H9 (cell line): ENCODE measurements at regions not wholly inside any gene's neighbourhood (a gene's known extent, or its start where the extent isn't known, plus 50 kb on each side); places are given as distances from the start of the nearest gene placed in this dataset.

Experiments
- DNase-seq: peaks from one replicate; pipeline ENCODE4 v3.0.0-alpha.2; 2017
- H2AFZ ChIP-seq: one replicate; pipeline ENCODE4 v1.6.1; 2013; ENCODE audit warnings: mild to moderate bottlenecking, low read length, control low read depth, moderate library complexity
- H2AK5ac ChIP-seq: 2 replicates; pipeline ENCODE4 v1.6.1; 2013; ENCODE audit warnings: low read length, control low read depth, mixed read lengths; ENCODE audit not compliant: insufficient read length
- H2BK120ac ChIP-seq: one replicate; pipeline ENCODE4 v1.6.1; 2013; ENCODE audit warnings: low read depth, mild to moderate bottlenecking, low read length, control low read depth, inconsistent platforms; ENCODE audit not compliant: poor library complexity, severe bottlenecking
- H2BK12ac ChIP-seq: 2 replicates; pipeline ENCODE4 v1.6.1; 2013; ENCODE audit warnings: low read length, control low read depth, mixed read lengths, low read depth; ENCODE audit not compliant: insufficient read length
- H2BK15ac ChIP-seq: 2 replicates; pipeline ENCODE4 v1.6.1; 2013; ENCODE audit warnings: low read depth, low read length, control low read depth
- H2BK20ac ChIP-seq: one replicate; pipeline ENCODE4 v1.6.1; 2013; ENCODE audit warnings: low read depth, mild to moderate bottlenecking, low read length, control low read depth, inconsistent platforms; ENCODE audit not compliant: poor library complexity, severe bottlenecking
- H2BK5ac ChIP-seq: 2 replicates; pipeline ENCODE4 v1.6.1; 2013; ENCODE audit warnings: low read length, control low read depth, mixed read lengths; ENCODE audit not compliant: insufficient read length
- H3K14ac ChIP-seq: 2 replicates; pipeline ENCODE4 v1.6.1; 2013; ENCODE audit warnings: low read length, control low read depth; ENCODE audit not compliant: insufficient read depth
- H3K18ac ChIP-seq: 2 replicates; pipeline ENCODE4 v1.6.1; 2013; ENCODE audit warnings: low read depth, mild to moderate bottlenecking, mixed read lengths, low read length, control low read depth; ENCODE audit not compliant: insufficient read length
- H3K23ac ChIP-seq: 2 replicates; pipeline ENCODE4 v1.6.1; 2013; ENCODE audit warnings: low read length, control low read depth, mixed read lengths, low read depth; ENCODE audit not compliant: insufficient read length
- H3K23me2 ChIP-seq: 2 replicates; pipeline ENCODE4 v1.6.1; 2013; ENCODE audit warnings: low read depth, mild to moderate bottlenecking, mixed read lengths, low read length, control low read depth; ENCODE audit not compliant: insufficient read length, poor library complexity, severe bottlenecking
- H3K27ac ChIP-seq: 2 replicates; pipeline ENCODE4 v1.5.1; 2013; ENCODE audit warnings: low read length, control low read depth, mixed read lengths, low read depth; ENCODE audit not compliant: insufficient read length
- H3K27me3 ChIP-seq: 2 replicates; pipeline ENCODE4 v1.6.1; 2013; ENCODE audit warnings: low read length, control low read depth, inconsistent platforms; ENCODE audit not compliant: insufficient read depth
- H3K4ac ChIP-seq: 2 replicates; pipeline ENCODE4 v1.6.1; 2013; ENCODE audit warnings: low read depth, mild to moderate bottlenecking, control low read depth, inconsistent platforms, low read length, moderate library complexity
- H3K4me1 ChIP-seq: 2 replicates; pipeline ENCODE4 v1.6.1; 2013; ENCODE audit warnings: low read length, control low read depth, inconsistent platforms; ENCODE audit not compliant: insufficient read depth
- H3K4me2 ChIP-seq: 2 replicates; pipeline ENCODE4 v1.6.1; 2013; ENCODE audit warnings: low read length, control low read depth, mixed read lengths; ENCODE audit not compliant: insufficient read length, insufficient read depth
- H3K56ac ChIP-seq: 2 replicates; pipeline ENCODE4 v1.6.1; 2013; ENCODE audit warnings: low read depth, mild to moderate bottlenecking, mixed read lengths, low read length, control low read depth; ENCODE audit not compliant: insufficient read length
- H3K79me1 ChIP-seq: 2 replicates; pipeline ENCODE4 v1.6.1; 2013; ENCODE audit warnings: low read depth, mild to moderate bottlenecking, moderate library complexity, low read length, control low read depth, inconsistent platforms; ENCODE audit not compliant: insufficient read depth, poor library complexity, severe bottlenecking
- H3K79me2 ChIP-seq: 2 replicates; pipeline ENCODE4 v1.6.1; 2013; ENCODE audit warnings: low read length, control low read depth, inconsistent platforms; ENCODE audit not compliant: insufficient read depth
- H3K9ac ChIP-seq: 2 replicates; pipeline ENCODE4 v1.6.1; 2013; ENCODE audit warnings: low read length, control low read depth, mixed read lengths; ENCODE audit not compliant: insufficient read length; ENCODE audit errors: extremely low read depth
- H3K9me3 ChIP-seq: one replicate; pipeline ENCODE4 v1.6.1; 2013; ENCODE audit warnings: low read depth, low read length, inconsistent platforms; ENCODE audit not compliant: control insufficient read depth
- H3T11ph ChIP-seq: one replicate; pipeline ENCODE4 v1.6.1; 2013; ENCODE audit warnings: mild to moderate bottlenecking, low read length, control low read depth, inconsistent platforms
- H4K20me1 ChIP-seq: one replicate; pipeline ENCODE4 v1.6.1; 2013; ENCODE audit not compliant: control insufficient read depth, insufficient read length, insufficient read depth
- H4K5ac ChIP-seq: 2 replicates; pipeline ENCODE4 v1.6.1; 2013; ENCODE audit warnings: low read depth, mild to moderate bottlenecking, mixed read lengths, low read length, control low read depth; ENCODE audit not compliant: insufficient read length
- H4K8ac ChIP-seq: replicated peaks from 2 replicates; pipeline ENCODE4 v1.6.1; 2013; ENCODE audit warnings: low read length, control low read depth, mixed read lengths, low read depth; ENCODE audit not compliant: insufficient read length
- H4K91ac ChIP-seq: 2 replicates; pipeline ENCODE4 v1.6.1; 2013; ENCODE audit warnings: low read depth, mild to moderate bottlenecking, moderate library complexity, mixed read lengths, low read length, control low read depth; ENCODE audit not compliant: insufficient read length
- H3K27ac Mint-ChIP-seq, 3 experiments: 2 replicates in 2 of 3; 3 replicates in 1 of 3; pipeline ENCODE4 v1.8.0; 2020 to 2021; ENCODE audit warnings: mixed read lengths in 3 of 3, mild to moderate bottlenecking in 1 of 3, moderate library complexity in 1 of 3
- H3K27me3 Mint-ChIP-seq: 2 replicates; pipeline ENCODE4 v1.8.0; 2021; ENCODE audit warnings: low read depth, mild to moderate bottlenecking, moderate library complexity, mixed read lengths
- H3K36me3 Mint-ChIP-seq, 3 experiments: 2 replicates in 2 of 3; 3 replicates in 1 of 3; pipeline ENCODE4 v1.8.0; 2020 to 2021; ENCODE audit warnings: low read depth in 3 of 3, mixed read lengths in 3 of 3; ENCODE audit not compliant: insufficient read depth in 1 of 3
- H3K4me1 Mint-ChIP-seq, 2 experiments: 2 replicates each; pipeline ENCODE4 v1.8.0; 2020; ENCODE audit warnings: mixed read lengths in 2 of 2
- H3K4me3 Mint-ChIP-seq, 2 experiments: 2 replicates in 1 of 2; 3 replicates in 1 of 2; pipeline ENCODE4 v1.8.0; 2020 to 2021; ENCODE audit warnings: mild to moderate bottlenecking in 2 of 2, mixed read lengths in 2 of 2, moderate library complexity in 1 of 2
- H3K9me3 Mint-ChIP-seq, 2 experiments: 2 replicates in 1 of 2; 3 replicates in 1 of 2; pipeline ENCODE4 v1.8.0; 2020; ENCODE audit warnings: mild to moderate bottlenecking in 2 of 2, mixed read lengths in 2 of 2, moderate library complexity in 1 of 2
- WGBS: extraction: QIAGEN DNeasy Blood & Tissue Kit; methylation state at CpG from one replicate; pipeline ENCODE4 v1.1.7; 2013; ENCODE audit warnings: missing lambda C conversion rate, low lambda C conversion rate, mixed read lengths; ENCODE audit not compliant: insufficient read length; ENCODE audit errors: extremely low coverage; 5-methylcytosine and 5-hydroxymethylcytosine counted together
- TF ChIP-seq, protein P1 (sequence below): fragments of 200-600 bp; sonication (generic); conservative IDR thresholded peaks from 3 replicates; pipeline ENCODE4 v1.8.0; 2021; ENCODE audit warnings: antibody characterized with exemption, mild to moderate bottlenecking

DNA sequence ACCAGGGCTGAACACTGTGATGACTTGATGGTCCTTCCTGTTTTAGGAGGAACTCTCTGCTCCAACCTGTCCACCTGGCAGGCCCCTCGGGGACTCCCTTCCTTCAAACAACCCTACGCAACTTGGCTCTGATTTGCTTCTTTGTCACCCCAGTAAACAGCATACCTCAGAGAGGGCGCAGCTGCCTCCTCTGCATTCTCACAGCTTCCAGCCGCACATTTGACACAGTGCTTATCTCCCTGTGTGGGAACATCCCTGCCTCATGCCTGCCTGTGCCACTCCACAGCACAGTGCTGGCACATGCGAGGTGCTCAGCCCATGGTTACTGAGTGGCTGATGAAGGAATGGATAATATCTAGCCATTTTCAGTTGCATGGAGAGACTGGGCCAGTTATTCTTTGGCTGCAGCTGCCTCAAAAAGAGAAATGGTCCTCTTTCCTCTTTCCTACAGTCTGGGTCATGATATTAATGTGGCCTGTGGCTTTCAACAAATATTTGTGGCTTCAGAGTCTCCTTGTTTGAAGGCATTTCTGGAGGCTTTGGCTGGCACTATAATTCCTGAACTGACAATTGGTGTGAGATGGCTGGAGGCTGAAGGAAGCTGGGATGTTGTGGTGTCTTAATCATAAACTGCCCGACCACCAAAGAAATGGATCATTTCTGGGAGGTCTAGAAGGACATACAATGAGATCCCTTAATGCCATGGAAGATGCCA lies 77.9 kb downstream of the TENT5C start:
- no peak for DNase-seq
- Histone ChIP-seq H3K9ac (no peak overlapping the region), H3K79me2 (no peaks in the 10 kb centered on the region), H3K14ac (no peak overlapping the region), H3K4ac (no peak overlapping the region), H4K5ac (no peak overlapping the region), H3K9me3 (no peaks in the 10 kb centered on the region), H2AFZ (no peak overlapping the region), H2BK20ac (no peak overlapping the region), H3K18ac (no peak overlapping the region), H3K79me1 (no peaks in the 10 kb centered on the region), H3K4me1 (no peaks in the 10 kb centered on the region), H3K23ac (no peak overlapping the region), H3K4me2 (no peak overlapping the region), H2BK12ac (no peak overlapping the region), H3K27me3 (no peaks in the 10 kb centered on the region), H2BK15ac (no peak overlapping the region), H2BK120ac (no peak overlapping the region), H2AK5ac (no peak overlapping the region), H2BK5ac (no peak overlapping the region), H4K91ac (no peak overlapping the region), H3K27ac (no peak overlapping the region), H3K56ac (no peak overlapping the region), H3K23me2 (no peaks in the 10 kb centered on the region), H4K8ac (no peak overlapping the region), H4K20me1 (no peaks in the 10 kb centered on the region), H3T11ph (no peak overlapping the region)
- Mint-ChIP-seq H3K27me3 (no peaks in the 10 kb centered on the region), H3K4me3 (no peak overlapping the region), H3K4me1 (peaks cover 5 to 8% of the 10 kb centered on the region in 2 experiments), H3K36me3 (no peaks in the 10 kb centered on the region), H3K9me3 (no peaks in the 10 kb centered on the region), H3K27ac (no peak overlapping the region)
- no CpG with 5 or more reads among the region's 6 CpGs for WGBS
- TF ChIP-seq, protein P1, sequence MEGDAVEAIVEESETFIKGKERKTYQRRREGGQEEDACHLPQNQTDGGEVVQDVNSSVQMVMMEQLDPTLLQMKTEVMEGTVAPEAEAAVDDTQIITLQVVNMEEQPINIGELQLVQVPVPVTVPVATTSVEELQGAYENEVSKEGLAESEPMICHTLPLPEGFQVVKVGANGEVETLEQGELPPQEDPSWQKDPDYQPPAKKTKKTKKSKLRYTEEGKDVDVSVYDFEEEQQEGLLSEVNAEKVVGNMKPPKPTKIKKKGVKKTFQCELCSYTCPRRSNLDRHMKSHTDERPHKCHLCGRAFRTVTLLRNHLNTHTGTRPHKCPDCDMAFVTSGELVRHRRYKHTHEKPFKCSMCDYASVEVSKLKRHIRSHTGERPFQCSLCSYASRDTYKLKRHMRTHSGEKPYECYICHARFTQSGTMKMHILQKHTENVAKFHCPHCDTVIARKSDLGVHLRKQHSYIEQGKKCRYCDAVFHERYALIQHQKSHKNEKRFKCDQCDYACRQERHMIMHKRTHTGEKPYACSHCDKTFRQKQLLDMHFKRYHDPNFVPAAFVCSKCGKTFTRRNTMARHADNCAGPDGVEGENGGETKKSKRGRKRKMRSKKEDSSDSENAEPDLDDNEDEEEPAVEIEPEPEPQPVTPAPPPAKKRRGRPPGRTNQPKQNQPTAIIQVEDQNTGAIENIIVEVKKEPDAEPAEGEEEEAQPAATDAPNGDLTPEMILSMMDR = no peak
